Neutrophil (primary cell): ENCODE measurements at regions not wholly inside any gene's neighbourhood (a gene's known extent, or its start where the extent isn't known, plus 50 kb on each side); places are given as distances from the start of the nearest gene placed in this dataset.

Source experiments
- H3K27ac ChIP-seq: fragments of 200-600 bp; sonication (generic); 2 replicates; pipeline ENCODE4 v1.5.1; 2016; ENCODE audit warnings: mild to moderate bottlenecking, moderate library complexity
- H3K27me3 ChIP-seq: fragments of 200-600 bp; sonication (generic); 2 replicates; pipeline ENCODE4 v1.6.0; 2016; ENCODE audit warnings: mild to moderate bottlenecking
- H3K36me3 ChIP-seq: fragments of 200-600 bp; sonication (generic); 2 replicates; pipeline ENCODE4 v1.5.1; 2017
- H3K4me1 ChIP-seq, 2 experiments: fragments of 200-600 bp in 1 of 2; sonication (generic) in 1 of 2; 1 replicate in 1 of 2; 2 replicates in 1 of 2; pipeline versions ENCODE4 v1.5.1 to v1.6.1; 2013 to 2016; ENCODE audit warnings: low read depth in 1 of 2, low read length in 1 of 2, mild to moderate bottlenecking in 1 of 2, moderate library complexity in 1 of 2; ENCODE audit not compliant: control insufficient read depth in 1 of 2, insufficient read depth in 1 of 2
- H3K4me3 ChIP-seq, 2 experiments: fragments of 200-600 bp in 1 of 2; sonication (generic) in 1 of 2; 1 replicate in 1 of 2; 2 replicates in 1 of 2; pipeline ENCODE4 v1.5.1; 2013 to 2016; ENCODE audit warnings: low read depth in 1 of 2, low read length in 1 of 2, mild to moderate bottlenecking in 1 of 2, moderate library complexity in 1 of 2
- H3K9me3 ChIP-seq: fragments of 200-600 bp; sonication (generic); 2 replicates; pipeline ENCODE4 v1.5.1; 2016
- CTCF ChIP-seq: fragments of 200-600 bp; sonication (generic); IDR thresholded peaks from 2 replicates; pipeline ENCODE4 v1.5.1; 2016; ENCODE audit warnings: antibody characterized with exemption

DNA sequence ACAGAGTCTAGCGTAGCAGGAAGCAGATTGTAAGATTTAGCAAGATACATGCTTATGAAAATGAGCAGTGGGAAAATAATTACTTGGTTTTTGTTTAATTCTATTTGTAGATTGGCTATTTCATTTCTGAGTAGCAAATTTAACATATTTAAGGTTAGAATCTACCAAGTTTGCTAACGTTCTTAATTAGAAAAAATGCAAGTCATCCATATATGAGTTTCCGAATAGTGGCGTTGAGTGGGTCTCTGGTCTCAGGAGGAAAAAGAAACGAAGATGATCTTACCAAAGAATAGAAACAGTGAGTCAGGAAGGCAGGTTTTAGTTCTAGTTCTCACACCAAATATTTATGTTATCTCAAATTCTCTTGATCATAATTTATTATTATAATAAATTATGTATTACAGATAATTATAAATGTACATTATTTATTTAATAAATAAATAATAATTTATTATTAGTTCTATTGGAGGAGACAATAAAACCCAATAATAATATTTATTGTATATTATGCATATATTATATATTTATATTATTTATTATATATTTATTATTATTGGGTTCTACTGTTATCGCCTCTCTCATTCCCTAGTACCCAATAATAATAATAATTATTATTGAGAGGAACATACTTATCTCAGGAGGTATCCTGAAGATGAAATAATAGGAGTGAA is 194.3 kb upstream of the PITRM1 start:
- Histone ChIP-seq H3K4me1 (no peaks in the 10 kb centered on the region), H3K27ac (no peak overlapping the region), H3K9me3 (no peaks in the 10 kb centered on the region), H3K4me3 (no peak overlapping the region), H3K36me3 (no peaks in the 10 kb centered on the region), H3K27me3 (no peaks in the 10 kb centered on the region)
- TF ChIP-seq CTCF = no peak

GRCh38 chr10:3366043-3366442 is 193.5 kb upstream of the PITRM1 start:
- no peak for TF ChIP-seq CTCF
- no peak overlapping the region for H3K4me3 ChIP-seq
- no peaks in the 10 kb centered on the region for H3K27me3 ChIP-seq
- no peaks in the 10 kb centered on the region for H3K36me3 ChIP-seq
- H3K4me1 ChIP-seq = no peaks in the 10 kb centered on the region
- H3K9me3 ChIP-seq = no peaks in the 10 kb centered on the region
- no peak overlapping the region for H3K27ac ChIP-seq

DNA sequence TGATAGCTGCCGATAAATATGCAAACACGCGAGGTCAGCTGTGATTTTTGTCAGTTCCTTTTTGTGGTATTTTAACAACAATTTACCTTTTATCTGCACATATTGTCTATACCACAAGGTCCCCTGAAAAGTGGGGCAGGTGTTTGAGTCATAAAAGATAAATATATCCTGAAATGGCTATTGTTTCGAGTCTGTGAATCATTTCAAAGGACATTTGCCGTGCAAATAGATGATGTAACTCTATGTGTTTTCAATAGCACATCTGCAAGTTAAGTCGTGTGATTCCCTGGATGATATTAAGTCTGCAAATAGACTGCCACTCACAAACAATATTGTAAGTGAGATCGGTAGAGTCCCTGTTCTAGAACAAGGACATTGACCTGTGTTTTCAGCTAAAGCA is 193.0 kb upstream of the PITRM1 start:
- Histone ChIP-seq H3K4me3 (no peak overlapping the region), H3K4me1 (no peaks in the 10 kb centered on the region), H3K27me3 (no peaks in the 10 kb centered on the region), H3K27ac (no peak overlapping the region), H3K36me3 (no peaks in the 10 kb centered on the region), H3K9me3 (no peaks in the 10 kb centered on the region)
- TF ChIP-seq CTCF = no peak

DNA sequence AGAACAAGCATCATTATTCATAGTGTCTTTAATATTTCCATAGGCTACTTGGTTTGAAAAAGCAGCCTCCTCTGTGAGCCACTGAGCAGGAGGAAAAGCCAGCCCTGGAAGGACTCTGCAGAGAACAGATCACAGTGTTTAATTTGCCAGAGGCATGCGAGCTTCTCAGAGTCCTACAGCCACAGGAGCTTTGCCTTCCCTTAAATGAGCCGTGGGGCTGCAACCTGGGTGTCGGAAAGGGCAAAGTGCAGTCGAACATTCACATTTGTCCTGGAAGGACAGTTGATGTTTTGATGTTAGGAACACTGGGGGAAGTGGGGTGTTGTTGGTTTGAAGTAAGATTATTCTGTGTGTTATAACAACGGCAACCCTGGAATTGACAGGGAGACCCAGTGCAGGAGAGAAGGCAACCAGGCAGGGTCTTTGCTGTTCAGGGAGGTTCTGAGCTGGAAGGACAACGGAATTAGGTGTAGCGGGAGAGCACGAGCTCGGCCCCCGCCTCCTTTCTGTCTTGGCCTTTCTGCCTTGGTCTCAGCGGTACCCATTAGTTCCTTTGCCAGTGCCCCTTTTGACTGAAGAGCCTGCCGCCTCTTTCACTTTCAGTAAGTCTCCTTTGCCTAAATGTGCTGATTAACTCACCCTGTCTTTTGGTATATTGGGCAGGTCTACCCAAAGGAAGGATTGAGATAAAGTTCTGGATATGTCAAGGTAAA is 192.3 kb upstream of the PITRM1 start:
- no peaks in the 10 kb centered on the region for H3K36me3 ChIP-seq
- TF ChIP-seq CTCF = no peak
- no peak overlapping the region for H3K4me3 ChIP-seq
- no peak overlapping the region for H3K27ac ChIP-seq
- no peaks in the 10 kb centered on the region for H3K27me3 ChIP-seq
- no peaks in the 10 kb centered on the region for H3K4me1 ChIP-seq
- no peaks in the 10 kb centered on the region for H3K9me3 ChIP-seq

- Histone ChIP-seq H3K27ac (no peak overlapping the region), H3K4me3 (no peak overlapping the region), H3K36me3 (no peaks in the 10 kb centered on the region), H3K9me3 (no peaks in the 10 kb centered on the region), H3K27me3 (no peaks in the 10 kb centered on the region), H3K4me1 (no peaks in the 10 kb centered on the region)
- TF ChIP-seq CTCF = no peak
Observed at GRCh38 chr10:3363311-3364045, 190.9 kb upstream of the PITRM1 start.
